ENCODE measurements at regions not wholly inside any gene's neighbourhood (a gene's known extent, or its start where the extent isn't known, plus 50 kb on each side); places are given as distances from the start of the nearest gene placed in this dataset.
"Not testable (repeated sequence)": the region's sequence is repeated elsewhere in the genome, so short reads cannot be mapped to it uniquely, and the experiment has no call there.

DNA sequence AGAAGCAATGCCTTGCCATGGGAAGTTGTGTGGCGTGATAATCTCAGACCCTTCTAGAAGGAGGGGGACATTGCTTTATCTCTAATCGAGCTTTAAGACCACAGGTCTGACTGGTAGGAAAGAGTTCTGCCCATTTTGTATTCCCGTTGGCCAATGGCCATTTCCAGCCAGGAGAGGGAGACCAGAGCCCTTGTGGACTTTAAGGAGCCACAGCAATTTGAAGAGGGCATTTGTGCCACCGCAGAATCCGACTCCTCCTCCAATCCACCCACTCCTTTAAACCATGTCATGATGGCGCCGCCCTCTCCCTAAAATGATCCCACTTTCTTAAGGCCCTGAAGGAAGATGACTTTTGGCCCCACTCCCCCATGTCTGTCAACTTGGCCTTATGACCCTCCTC is 560.5 kb upstream of the ADAMTS16 start:
- DNase-seq (ENCODE audit: extremely low read depth, low read depth), result no peak

DNA sequence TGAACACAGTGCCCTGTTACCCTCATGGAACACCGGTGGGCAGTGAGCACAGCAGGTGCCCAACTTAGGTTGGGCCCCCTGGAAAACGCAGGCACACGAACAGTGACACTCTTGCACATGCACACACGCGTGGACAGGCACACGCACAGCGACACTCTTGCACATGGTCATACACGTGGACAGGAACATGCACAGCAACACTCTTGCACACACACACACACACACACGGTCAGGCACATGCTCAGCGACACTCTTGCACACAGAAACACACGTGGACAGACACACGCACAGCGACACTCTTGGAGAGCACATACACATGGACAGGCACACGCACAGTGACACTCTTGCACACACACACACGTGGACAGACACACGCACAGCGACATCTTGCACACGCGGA is 559.4 kb upstream of the ADAMTS16 start:
- DNase-seq (ENCODE audit: extremely low read depth, low read depth), result no peak

DNA sequence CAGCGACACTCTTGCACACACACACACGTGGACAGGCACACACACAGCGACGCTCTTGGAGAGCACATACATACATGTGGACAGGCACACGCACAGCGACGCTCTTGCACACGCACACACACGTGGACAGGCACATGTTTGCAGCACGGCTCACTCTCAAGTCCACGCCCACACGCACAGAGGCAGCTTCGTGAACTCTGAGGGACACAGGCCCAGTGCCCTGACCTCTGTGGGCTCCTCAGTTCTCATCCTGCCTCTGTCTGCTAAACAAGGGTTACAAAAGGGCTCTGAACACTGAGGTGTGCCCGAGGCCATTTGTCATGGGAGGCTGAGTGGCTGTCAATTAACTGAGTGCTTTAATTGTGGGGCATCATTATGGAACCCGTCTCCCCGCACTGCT is 558.8 kb upstream of the ADAMTS16 start:
- no peak for DNase-seq (ENCODE audit: extremely low read depth, low read depth)

DNA sequence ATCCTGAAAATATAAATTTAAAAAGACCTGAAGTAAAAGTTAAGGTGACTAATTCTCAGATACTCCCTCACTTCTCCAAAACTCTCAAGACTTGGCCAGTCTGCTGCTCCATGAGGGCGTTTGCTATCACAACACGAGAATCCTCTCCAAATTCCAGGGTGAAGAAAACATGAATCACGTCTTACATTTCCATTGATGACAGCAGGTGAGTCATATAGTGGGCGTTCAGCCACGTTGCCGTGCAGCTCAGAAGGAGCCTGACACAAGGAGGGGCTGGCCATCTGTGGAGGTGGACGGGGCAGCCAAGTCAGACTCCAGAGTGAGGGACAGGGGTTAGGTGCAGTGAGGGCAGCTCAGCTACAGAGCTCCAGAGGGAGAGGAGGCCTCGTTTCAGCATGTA is 555.1 kb upstream of the ADAMTS16 start:
- DNase-seq (ENCODE audit: extremely low read depth, low read depth), result no peak

DNA sequence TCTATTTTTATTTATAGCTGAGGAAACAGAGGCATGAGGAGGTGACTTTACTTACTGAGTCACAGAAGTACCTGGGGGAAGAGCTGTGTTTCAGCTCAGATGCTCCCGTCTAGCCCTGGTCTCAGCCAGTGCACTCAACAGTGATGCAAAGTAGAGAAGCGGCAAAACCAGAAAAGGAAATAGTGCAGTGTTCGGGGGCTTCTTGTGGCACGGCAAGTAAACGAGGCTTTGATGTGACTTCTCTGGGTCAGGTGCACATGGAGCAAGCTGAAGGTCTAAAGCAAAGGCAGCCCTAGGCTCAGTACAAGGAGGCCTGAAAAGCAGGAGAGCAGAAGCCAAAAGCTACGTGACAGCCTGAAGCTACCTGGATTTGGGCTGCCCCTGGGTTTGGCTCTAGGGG is 526.7 kb upstream of the ADAMTS16 start:
- no peak for DNase-seq (ENCODE audit: extremely low read depth, low read depth)

DNA sequence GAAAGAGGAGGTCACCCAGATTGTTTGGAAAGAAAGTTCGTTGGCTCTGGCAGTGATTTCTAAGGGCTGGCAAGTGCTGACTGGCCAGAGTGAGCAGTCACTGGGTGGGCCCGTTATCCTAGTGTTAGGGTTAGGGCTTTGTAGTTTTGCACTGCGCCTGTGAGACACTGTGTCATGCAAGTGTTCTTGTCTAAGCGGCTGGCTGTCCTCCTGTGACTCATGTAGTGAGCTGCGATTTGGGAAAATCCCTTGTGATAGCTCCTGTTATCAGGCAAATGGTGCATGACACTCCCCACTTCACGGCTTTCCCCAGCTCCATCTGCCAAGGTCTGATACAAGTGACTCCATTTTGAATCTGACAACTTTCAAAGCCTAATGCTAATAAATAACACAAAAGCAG is 526.0 kb upstream of the ADAMTS16 start:
- DNase-seq (ENCODE audit: extremely low read depth, low read depth), result no peak

DNA sequence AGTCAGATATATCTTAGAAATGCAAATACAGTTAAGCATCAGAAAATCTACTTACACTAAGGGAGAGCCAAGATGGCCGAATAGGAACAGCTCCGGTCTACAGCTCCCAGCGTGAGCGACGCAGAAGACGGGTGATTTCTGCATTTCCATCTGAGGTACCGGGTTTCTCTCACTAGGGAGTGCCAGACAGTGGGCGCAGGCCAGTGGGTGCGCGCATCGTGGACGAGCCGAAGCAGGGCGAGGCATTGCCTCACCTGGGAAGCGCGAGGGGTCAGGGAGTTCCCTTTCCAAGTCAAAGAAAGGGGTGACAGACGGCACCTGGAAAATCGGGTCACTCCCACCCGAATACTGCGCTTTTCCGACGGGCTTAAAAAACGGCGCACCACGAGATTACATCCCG is 524.8 kb upstream of the ADAMTS16 start:
- not testable (repeated sequence) for DNase-seq (ENCODE audit: extremely low read depth, low read depth)

DNA sequence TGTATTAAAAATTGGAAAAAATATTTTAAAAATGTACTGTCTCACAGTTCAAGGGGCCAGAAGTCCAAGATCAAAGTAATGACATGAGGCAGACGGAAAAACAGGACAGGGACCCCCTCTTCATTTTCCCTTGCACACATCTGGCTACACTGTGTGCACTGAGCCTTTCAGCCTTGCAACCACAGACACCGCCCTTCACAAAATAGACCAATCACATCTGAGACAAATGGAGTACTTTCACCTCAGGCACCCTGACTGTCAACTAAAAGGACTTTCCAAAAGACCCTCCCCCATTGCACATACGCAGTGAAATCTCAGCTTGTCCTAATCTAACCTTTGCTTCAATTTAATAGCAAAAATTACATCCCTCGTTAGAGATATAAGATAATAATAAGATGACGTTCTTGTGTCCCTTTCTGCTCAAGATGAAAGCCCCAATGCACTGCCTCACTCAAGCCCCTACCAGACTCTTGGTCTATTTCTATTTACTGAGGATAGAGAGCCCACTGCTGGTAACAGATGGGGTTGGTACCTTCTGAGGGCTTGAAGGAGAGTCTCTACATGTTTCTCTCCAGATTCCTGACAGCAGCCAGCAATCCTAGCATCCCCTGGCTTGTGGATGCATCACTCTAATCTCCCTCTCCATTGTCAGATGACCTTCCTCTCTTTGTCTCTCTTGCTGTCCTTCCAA is 514.8 kb upstream of the ADAMTS16 start:
- no peak for DNase-seq (ENCODE audit: extremely low read depth, low read depth)

DNA sequence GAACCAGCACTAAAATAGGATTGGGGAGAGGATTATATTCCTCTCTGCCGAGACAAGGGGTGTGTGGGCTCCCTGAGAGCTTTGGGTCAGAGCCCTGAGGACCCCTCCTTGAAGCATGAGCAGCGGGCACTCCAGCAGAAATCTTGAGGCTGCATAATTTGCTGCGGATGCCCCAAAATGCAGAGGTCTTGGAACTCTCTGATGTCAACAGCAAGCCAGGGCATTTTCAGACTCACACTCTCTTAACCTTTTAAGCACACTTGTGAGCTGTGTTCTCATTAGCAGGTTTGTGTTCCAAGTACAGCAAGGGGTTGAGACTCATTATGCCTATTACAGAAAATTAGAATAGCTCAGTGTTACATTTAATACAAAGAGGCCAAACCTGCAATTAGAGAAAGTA is 513.0 kb upstream of the ADAMTS16 start:
- no peak for DNase-seq (ENCODE audit: extremely low read depth, low read depth)

DNA sequence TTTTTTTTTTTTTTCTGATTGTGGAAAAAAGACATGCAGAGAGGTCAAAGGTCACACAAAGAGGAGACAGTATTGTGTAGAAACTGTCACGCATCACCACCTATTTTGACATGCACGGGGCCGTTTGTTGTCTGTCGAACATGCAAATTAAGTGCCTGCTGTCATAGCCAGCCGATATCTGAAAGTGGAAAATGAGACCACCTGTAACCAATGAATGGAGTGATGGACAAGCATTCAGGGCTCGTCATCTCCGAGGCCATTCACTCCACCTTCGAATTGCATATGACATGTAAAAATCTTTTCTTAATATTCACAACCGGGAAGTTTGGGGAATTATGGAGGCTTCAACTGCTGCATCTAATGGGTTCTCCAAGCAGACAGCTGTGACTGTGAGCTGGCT is 512.2 kb upstream of the ADAMTS16 start:
- DNase-seq (ENCODE audit: extremely low read depth, low read depth), result no peak

DNA sequence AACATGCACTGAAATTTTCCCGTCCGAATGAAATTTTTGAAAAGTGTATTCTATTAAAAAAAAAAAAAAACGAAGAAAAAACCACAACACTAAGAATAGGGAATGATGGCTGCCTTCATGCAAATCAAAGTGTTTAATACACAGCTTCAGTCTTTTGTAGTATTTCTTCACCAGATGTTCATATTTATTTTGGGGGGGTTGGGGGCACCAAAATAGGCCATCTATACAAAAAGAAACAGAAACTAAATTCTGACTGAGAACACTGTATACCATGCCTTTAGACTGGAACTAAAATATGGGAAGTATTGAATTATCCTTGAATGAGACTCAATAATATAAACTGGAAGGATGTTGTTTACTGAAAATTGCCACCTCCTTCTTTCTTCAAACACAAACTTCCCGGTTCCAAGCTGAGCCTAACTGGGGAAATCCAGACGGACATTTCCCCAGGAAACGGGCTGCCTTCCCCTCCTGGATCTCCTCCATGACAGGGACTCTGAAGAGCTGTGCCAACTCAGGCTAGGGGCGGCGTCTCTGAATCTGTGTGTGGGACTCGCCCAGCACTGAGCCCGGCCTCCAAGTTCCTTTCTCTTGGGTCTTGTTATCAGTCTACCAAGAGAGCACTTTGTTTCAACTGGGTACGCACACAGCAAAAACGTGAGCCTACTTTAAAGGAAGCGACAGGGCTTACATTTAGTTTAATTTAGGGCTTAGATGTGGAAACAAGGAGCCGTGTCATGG is 511.3 kb upstream of the ADAMTS16 start:
- DNase-seq (ENCODE audit: extremely low read depth, low read depth), result no peak

DNA sequence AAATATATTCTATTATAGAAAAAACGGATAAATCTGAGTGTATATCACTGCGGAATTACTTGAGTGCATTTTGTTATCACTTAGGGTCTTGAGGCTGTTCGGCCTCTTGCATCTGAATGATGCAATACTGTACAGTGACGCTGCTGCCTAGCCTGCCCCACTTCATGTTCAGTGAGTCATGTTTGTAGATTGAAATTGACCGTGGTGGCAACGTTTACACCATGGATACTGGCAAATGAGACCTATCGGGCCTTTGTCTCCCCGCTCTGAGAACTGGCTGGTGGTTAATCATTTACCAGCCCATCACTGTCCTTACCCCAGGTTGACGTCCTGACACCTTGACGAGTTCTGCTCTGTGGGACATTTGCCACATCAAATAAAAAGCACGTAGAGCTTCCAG is 510.1 kb upstream of the ADAMTS16 start:
- DNase-seq (ENCODE audit: extremely low read depth, low read depth), result peak; percentile 2

DNA sequence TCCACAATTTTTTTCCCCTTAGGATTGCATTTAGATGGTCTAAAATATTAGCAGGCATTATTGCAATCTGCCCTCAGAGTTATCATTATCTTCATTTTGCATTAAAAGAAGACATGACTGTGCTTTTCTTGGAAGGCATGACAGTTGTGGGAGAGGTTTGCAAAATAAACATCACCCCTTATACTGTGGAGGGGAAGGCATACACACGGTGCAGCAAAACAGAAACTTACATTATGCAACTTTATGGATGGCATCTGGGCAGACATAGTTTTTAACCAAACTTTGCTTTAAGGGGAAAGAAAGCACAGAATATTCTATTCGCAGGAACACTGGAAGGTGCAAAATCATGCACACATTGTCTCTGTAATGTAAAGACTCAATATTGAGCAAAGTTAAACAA is 505.8 kb upstream of the ADAMTS16 start:
- no peak for DNase-seq (ENCODE audit: extremely low read depth, low read depth)

DNA sequence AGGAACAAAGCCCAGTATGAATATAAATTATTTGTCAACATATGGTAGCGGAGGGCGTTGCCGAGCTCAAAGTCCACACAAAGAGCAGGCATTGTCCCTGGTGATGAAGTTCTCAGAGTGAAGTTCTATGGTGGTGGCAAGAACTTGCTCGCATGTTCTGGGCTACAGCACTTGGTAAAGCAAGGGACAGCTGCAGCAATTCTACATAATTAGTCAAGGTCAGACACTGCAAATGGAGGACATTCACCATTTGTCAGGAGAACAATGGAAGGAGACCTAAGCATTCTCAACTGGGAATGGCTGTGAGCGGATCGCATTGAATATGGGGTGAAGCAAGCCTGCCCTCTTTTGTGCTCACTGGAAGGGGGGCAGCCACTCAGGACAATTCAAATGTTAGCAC is 503.8 kb upstream of the ADAMTS16 start:
- DNase-seq (ENCODE audit: extremely low read depth, low read depth), result no peak

DNA sequence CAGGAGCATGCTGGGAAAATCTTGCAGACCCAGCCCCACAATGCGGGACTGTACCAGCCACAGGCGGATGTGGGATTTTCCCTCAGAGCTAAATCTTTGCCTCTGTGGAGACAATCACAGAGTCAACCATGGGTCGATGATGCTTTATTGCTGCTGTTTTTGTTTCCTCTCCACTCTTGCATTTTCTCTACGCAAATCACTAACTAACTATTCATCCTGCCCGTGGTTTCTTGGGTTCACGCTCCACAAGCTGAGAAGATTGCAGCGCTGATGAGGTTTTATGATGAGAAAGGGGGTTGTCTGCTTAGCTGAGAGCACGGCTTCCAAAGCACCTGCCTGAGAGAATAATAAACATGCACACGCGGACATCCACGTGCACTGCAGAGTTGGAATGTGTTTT is 500.2 kb upstream of the ADAMTS16 start:
- DNase-seq (ENCODE audit: extremely low read depth, low read depth), result no peak

DNA sequence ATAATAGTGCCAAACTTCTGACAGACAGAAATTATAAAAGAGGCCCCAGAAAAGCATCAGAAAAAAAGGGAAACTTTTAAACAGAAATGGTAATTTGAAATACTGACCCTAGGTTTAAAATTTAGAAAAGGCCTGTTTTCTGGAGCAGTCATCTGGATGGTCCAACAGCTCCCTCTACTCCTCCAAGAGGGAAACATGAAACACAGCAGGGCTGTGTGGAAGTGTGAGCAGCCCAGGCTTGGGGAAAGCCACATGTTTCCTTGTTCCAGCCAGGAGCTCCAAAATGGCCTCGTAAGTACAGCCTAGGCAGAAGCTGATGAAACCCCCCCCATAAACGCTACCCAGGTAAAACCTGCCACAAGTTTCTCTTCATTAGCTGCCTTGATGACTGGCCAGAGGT is 499.3 kb upstream of the ADAMTS16 start:
- no peak for DNase-seq (ENCODE audit: extremely low read depth, low read depth)

DNA sequence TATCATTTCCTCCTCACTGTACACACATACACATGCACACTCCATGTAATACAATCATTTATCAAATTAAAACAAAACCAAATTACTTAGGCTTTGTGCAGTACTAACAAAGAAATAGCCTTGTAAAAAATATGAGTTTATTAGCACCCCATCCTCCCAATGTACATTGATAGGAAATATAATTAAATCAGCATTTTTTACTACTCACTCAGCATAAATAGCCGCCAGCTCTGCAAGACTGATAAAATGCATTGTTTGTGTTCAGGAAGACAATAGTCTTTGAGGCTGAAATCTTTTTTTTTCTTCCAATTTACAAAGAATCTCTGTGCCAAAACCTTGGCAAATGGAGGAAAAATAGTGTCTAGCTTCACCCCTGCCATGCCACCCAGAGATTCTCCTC is 497.6 kb upstream of the ADAMTS16 start:
- no peak for DNase-seq (ENCODE audit: extremely low read depth, low read depth)

DNA sequence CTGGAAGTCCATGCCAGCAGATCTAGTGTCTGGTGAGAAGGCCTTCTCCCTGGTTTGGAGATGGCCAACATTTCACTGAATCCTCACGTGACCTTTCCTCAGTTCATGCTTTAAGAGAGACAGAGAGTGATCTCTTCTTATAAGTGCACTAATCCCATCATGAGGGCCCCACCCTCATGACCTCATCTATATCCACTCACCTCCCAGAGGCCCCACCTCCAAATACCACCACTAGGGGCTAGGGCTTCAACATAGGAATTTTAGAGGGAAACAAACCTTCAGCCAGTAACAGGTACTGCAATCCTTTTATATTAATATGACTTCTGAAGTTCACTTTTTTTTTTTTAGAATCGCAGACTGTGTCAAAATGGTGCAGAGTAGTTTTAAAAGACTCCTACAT is 496.9 kb upstream of the ADAMTS16 start:
- no peak for DNase-seq (ENCODE audit: extremely low read depth, low read depth)

DNA sequence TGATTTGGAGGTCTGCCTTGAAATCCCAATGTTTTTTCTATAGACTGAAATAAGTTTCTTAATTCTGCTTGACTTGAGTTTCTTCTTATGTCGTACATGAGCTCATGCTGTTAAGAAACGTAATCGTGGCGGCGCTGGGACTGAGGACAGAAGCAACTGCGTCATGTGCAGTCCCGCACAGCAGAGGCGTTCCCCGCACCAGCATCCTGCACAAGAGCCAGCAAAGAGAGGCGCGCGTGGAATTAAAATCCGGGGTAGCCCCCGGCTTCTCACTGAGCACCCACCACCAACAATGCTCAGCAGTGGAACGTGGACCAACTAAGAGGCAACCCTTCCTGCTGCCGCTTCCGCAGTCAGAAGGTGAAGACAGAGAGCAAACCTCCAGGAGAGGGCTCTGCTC is 496.2 kb upstream of the ADAMTS16 start:
- DNase-seq (ENCODE audit: extremely low read depth, low read depth), result no peak

DNA sequence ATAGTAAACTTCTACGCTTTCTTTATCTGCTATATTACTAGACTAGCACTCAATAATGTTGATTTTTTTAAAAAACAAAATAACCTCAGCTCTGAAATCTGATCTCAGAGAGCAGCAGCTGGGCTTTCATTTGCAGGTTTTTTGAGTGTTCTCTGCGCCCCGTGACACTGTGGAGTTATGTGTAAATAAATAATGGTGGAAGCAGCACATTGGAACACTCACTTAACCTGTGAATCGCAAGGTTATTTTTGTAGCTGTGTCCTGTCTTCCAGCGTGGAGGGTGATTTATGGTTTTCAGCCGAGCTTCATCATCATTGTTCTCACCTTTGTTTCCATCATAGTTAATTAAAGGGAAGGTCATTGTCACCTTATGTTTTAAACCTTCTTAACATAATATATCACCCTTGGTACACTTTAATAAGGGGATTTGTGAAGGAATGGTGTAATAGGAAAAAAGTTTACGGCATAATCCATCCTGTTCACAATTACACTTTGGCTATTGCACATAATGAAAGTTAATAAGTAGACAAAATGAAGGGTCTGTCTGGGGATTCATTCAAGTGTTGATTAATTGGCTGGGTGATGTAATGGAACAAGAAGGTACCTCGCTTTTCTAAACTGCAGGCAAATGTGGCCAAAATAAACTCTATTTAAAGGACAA is 493.3 kb upstream of the ADAMTS16 start:
- DNase-seq (ENCODE audit: extremely low read depth, low read depth), result no peak

DNA sequence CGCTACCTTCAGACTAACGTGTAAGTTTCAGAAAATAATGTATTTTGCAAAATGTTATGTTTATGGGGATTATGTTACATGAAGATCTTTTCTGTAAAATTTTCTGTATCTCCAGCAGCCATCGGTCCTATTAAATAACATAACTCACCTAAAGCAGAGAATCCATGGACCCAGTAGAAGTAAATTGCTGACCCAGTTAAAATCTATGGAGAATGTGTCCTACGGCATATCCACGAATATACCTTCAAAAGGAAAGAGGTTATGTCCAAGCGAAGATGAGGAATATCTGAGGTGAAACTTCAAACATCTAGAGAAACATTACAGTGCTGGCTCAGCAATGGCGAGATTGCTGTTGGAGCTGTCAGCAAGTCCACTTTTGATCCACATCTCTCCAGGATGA is 492.2 kb upstream of the ADAMTS16 start:
- no peak for DNase-seq (ENCODE audit: extremely low read depth, low read depth)

All from NCI-H460 (cell line).